K562 (cell line): ENCODE measurements at regions not wholly inside any gene's neighbourhood (a gene's known extent, or its start where the extent isn't known, plus 50 kb on each side); places are given as distances from the start of the nearest gene placed in this dataset.

Experiments
- ATAC-seq: fragments of 200-7000 bp; cut with Tn5 transposase; 3 replicates; pipeline ENCODE4 v1.9.1; 2020; ENCODE audit warnings: moderate library complexity
- BruUV-seq: library from RNA; stranded (reverse); fragments of 400-500 nt; replicated peaks from 2 replicates; lab custom pipeline; 2021; lab: Mats Ljungman, UMichigan
- CTCF ChIA-PET: fragments of 300-600 bp; formaldehyde crosslinking; extraction: SDS; loops from one replicate; lab custom pipeline; 2021; ENCODE audit warnings: low intra/inter-chr PET ratio; lab: Yijun Ruan, JAX
- POLR2A ChIA-PET: fragments of 300-600, 350-650 bp; sonication (Branson Sonifier 250); formaldehyde crosslinking; extraction: SDS; loops from one replicate; lab custom pipeline; 2021; ENCODE audit warnings: antibody characterized with exemption, inconsistent platforms; lab: Yijun Ruan, JAX
- DNase-seq, 4 experiments: peaks; one replicate each; pipeline versions ENCODE4 v3.0.0 to v3.0.0-alpha.2; 2011 to 2018; ENCODE audit warnings: low spot score in 3 of 4, mixed read lengths in 3 of 4; ENCODE audit errors: extremely low read depth in 1 of 4
- FAIRE-seq: peaks from 2 replicates; lab custom pipeline; 2011; peaks lifted over from hg19 to GRCh38; lab: Jason Lieb, UNC
- H2AFZ ChIP-seq: 2 replicates; pipeline ENCODE4 v1.6.0; 2011; ENCODE audit warnings: low read depth, low read length, control low read depth, inconsistent platforms
- H3K27ac ChIP-seq: fragments of 200-600 bp; 3 replicates; pipeline ENCODE4 v1.8.0; 2011; ENCODE audit warnings: low read depth, mild to moderate bottlenecking, control low read depth, inconsistent platforms, low read length, moderate library complexity, mixed read lengths; ENCODE audit errors: extremely low read depth
- H3K27me3 ChIP-seq, 2 experiments: fragments of 300-600 bp in 1 of 2; 2 replicates in 1 of 2; 3 replicates in 1 of 2; pipeline versions ENCODE4 v1.6.0 to v1.8.0; 2011; ENCODE audit warnings: inconsistent platforms in 2 of 2, low read length in 2 of 2, mild to moderate bottlenecking in 1 of 2, mixed read lengths in 1 of 2, moderate library complexity in 1 of 2; ENCODE audit not compliant: control insufficient read depth in 2 of 2, insufficient read depth in 2 of 2
- H3K36me3 ChIP-seq: fragments of 300-600 bp; 3 replicates; pipeline ENCODE4 v1.8.0; 2011; ENCODE audit warnings: mild to moderate bottlenecking, low read length, inconsistent platforms; ENCODE audit not compliant: control insufficient read depth, insufficient read depth
- H3K4me1 ChIP-seq, 2 experiments: fragments of 200-600 bp in 1 of 2; replicated peaks in 1 of 2; 2 replicates in 1 of 2; 3 replicates in 1 of 2; pipeline versions ENCODE4 v1.5.1 to v1.8.0; 2011; ENCODE audit warnings: inconsistent platforms in 2 of 2, low read length in 2 of 2, mild to moderate bottlenecking in 1 of 2, mixed read lengths in 1 of 2, moderate library complexity in 1 of 2; ENCODE audit not compliant: control insufficient read depth in 2 of 2, insufficient read depth in 2 of 2
- H3K4me2 ChIP-seq: 2 replicates; pipeline ENCODE4 v1.6.1; 2011; ENCODE audit warnings: low read length, control low read depth, inconsistent platforms, mixed read lengths; ENCODE audit not compliant: insufficient read depth
- H3K4me3 ChIP-seq: fragments of 200-600 bp; sonication (generic), shearing (Covaris generic); 2 replicates; pipeline ENCODE4 v1.5.1; 2016; ENCODE audit warnings: control low read depth, inconsistent platforms
- H3K79me2 ChIP-seq: fragments of 200-600 bp; 3 replicates; pipeline ENCODE4 v1.8.0; 2011; ENCODE audit warnings: low read length, inconsistent platforms; ENCODE audit not compliant: control insufficient read depth, insufficient read depth
- H3K9ac ChIP-seq, 2 experiments: 2 replicates each; pipeline versions ENCODE4 v1.6.0 to v1.6.1; 2011; ENCODE audit warnings: low read depth in 2 of 2, low read length in 2 of 2, control low read depth in 1 of 2, inconsistent platforms in 1 of 2, mild to moderate bottlenecking in 1 of 2, mixed read lengths in 1 of 2; ENCODE audit not compliant: insufficient read depth in 1 of 2
- H3K9me1 ChIP-seq: one replicate; pipeline ENCODE4 v1.6.0; 2011; ENCODE audit warnings: inconsistent platforms, mild to moderate bottlenecking, low read length, moderate library complexity; ENCODE audit not compliant: control insufficient read depth, insufficient read depth
- H3K9me3 ChIP-seq: replicated peaks from 2 replicates; pipeline ENCODE4 v1.5.1; 2011; ENCODE audit warnings: low read depth, low read length, inconsistent platforms; ENCODE audit not compliant: control insufficient read depth, insufficient read depth
- H4K20me1 ChIP-seq: replicated peaks from 2 replicates; pipeline ENCODE4 v1.6.1; 2011; ENCODE audit warnings: low read length, inconsistent platforms, mixed read lengths; ENCODE audit not compliant: control insufficient read depth, insufficient read depth
- CSDE1 ChIP-seq, 2 experiments: fragments of 450-650 bp; IDR thresholded peaks; 2 replicates each; pipeline ENCODE4 v1.6.1; 2016; ENCODE audit warnings: mild to moderate bottlenecking in 1 of 2
- DMBX1 ChIP-seq: fragments of 250-450 bp; sonication (Bioruptor Pico); IDR thresholded peaks from 2 replicates; pipeline ENCODE4 v1.8.0; 2022; ENCODE audit warnings: inconsistent platforms, mild to moderate bottlenecking, moderate library complexity, borderline replicate concordance
- FOXJ3 ChIP-seq: sonication (generic); formaldehyde crosslinking; IDR thresholded peaks from 2 replicates; pipeline ENCODE4 v1.4.0; 2020; ENCODE audit warnings: mild to moderate bottlenecking, missing genetic modification reagents
- HNRNPL ChIP-seq: fragments of 200-400 bp; formaldehyde crosslinking; IDR thresholded peaks from 2 replicates; pipeline ENCODE4 v1.6.1; 2017; ENCODE audit warnings: low read depth, mild to moderate bottlenecking, low read length
- ILK ChIP-seq: fragments of 450-650 bp; IDR thresholded peaks from 2 replicates; pipeline ENCODE4 v1.6.1; 2016; ENCODE audit warnings: missing genetic modification characterization, low read depth, mild to moderate bottlenecking, missing compliant biosample characterization, moderate library complexity, borderline replicate concordance
- JUN ChIP-seq, 2 experiments: sonication (generic) in 1 of 2; formaldehyde crosslinking in 1 of 2; IDR thresholded peaks; 2 replicates each; pipeline versions ENCODE4 v1.6.1 to v1.8.0; 2012 to 2022; ENCODE audit warnings: borderline replicate concordance in 2 of 2, mild to moderate bottlenecking in 2 of 2, improper control_type of control experiment in 1 of 2, low read depth in 1 of 2, low read length in 1 of 2, missing genetic modification reagents in 1 of 2
- KDM4B ChIP-seq, 2 experiments: fragments of 450-650 bp in 1 of 2; sonication (generic) in 1 of 2; IDR thresholded peaks; 2 replicates each; pipeline ENCODE4 v1.6.1; 2016 to 2017; ENCODE audit warnings: borderline replicate concordance in 2 of 2, antibody characterized with exemption in 1 of 2, low read depth in 1 of 2, mild to moderate bottlenecking in 1 of 2
- PATZ1 ChIP-seq: fragments of 250-450 bp; sonication (Bioruptor Pico); IDR thresholded peaks from 2 replicates; pipeline ENCODE4 v1.5.0; 2020; ENCODE audit warnings: mild to moderate bottlenecking, borderline replicate concordance
- SPI1 ChIP-seq: IDR thresholded peaks from 2 replicates; pipeline ENCODE4 v1.6.1; 2011; ENCODE audit warnings: low read depth, low read length, control low read depth, borderline replicate concordance
- TAF7 ChIP-seq: fragments of 450-650 bp; IDR thresholded peaks from 2 replicates; pipeline ENCODE4 v1.6.1; 2016; ENCODE audit warnings: missing genetic modification characterization, missing compliant biosample characterization
- U2AF2 ChIP-seq: fragments of 200-400 bp; formaldehyde crosslinking; optimal IDR thresholded peaks from 2 replicates; pipeline ENCODE3; 2017; ENCODE audit warnings: low read depth, mild to moderate bottlenecking, low read length
- ZNF165 ChIP-seq: fragments of 250-450 bp; sonication (Bioruptor Pico); IDR thresholded peaks from 2 replicates; pipeline ENCODE4 v1.4.0; 2020; ENCODE audit warnings: borderline replicate concordance
- ZNF507 ChIP-seq: conservative IDR thresholded peaks from 2 replicates; pipeline ENCODE4 v1.6.1; 2017; ENCODE audit warnings: missing genetic modification characterization, missing compliant biosample characterization
- WGBS: fragments of 100-300 bp; shearing (Covaris generic); methylation state at CpG from one replicate; pipeline ENCODE4 v1.1.6; 2016; ENCODE audit warnings: low coverage, mixed read lengths; ENCODE audit not compliant: insufficient coverage; ENCODE audit errors: missing lambda C conversion rate; 5-methylcytosine and 5-hydroxymethylcytosine counted together
- in situ Hi-C: fragments of 300-500 bp; cut with MboI; formaldehyde crosslinking; loops from 4 replicates; pipeline ENCODE4 v1.15.0; 2018; ENCODE audit warnings: inconsistent platforms, mixed read lengths
- intact Hi-C: fragments of 100-400 bp; cut with micrococcal nuclease; formaldehyde crosslinking; loops from 2 replicates; pipeline ENCODE4 v1.14.2; 2022

- H3K27ac ChIP-seq, result no peak overlapping the region
- FAIRE-seq (no peak), DNase-seq (no peak), ATAC-seq (no peak)
- H3K4me2 ChIP-seq, result no peak overlapping the region
- no peaks in the 10 kb centered on the region for H3K9me1 ChIP-seq
- no TSS peak for BruUV-seq
- in situ Hi-C loops (no loop called here), intact Hi-C loops (no loop called here)
- H3K27me3 ChIP-seq, result no peaks in the 10 kb centered on the region
- 21% methylated on average over 1 of the region's 1 CpG for WGBS
- no peak overlapping the region for H2AFZ ChIP-seq
- no peaks in the 10 kb centered on the region for H4K20me1 ChIP-seq
- no peak overlapping the region for H3K4me3 ChIP-seq
- TF ChIP-seq U2AF2 (no peak), SPI1 (0 out of 2 replicates have a peak, but pooled peaks have one; percentile 21), ILK (tag) (no peak)
- H3K9ac ChIP-seq, result no peak overlapping the region
- no peaks in the 10 kb centered on the region for H3K36me3 ChIP-seq
- ChIA-PET CTCF (no interaction called here), POLR2A (interaction anchor here (0.6 kb wide), 1 partner anchor 16 kb away, joined by 3 read pairs; no protein-coding TSS in a partner anchor)
- no peaks in the 10 kb centered on the region for H3K79me2 ChIP-seq
- no peaks in the 10 kb centered on the region for H3K4me1 ChIP-seq
- H3K9me3 ChIP-seq, result no peaks in the 10 kb centered on the region
Measured at GRCh38 chr2:64267699-64268098, 123.5 kb upstream of the PELI1 start.

- FAIRE-seq (peak; percentile 63), ATAC-seq (peak; percentile 61; the same call in 2 of the 3 replicates), DNase-seq (no peak)
- no peaks in the 10 kb centered on the region for H3K9me1 ChIP-seq
- no peaks in the 10 kb centered on the region for H3K79me2 ChIP-seq
- no peak overlapping the region for H3K9ac ChIP-seq
- H3K27ac ChIP-seq, result no peak overlapping the region
- peak overlapping the region; percentile 39; the same call in 1 of the 2 replicates for H2AFZ ChIP-seq
- H4K20me1 ChIP-seq, result no peaks in the 10 kb centered on the region
- peaks cover 0 to 6% of the 10 kb centered on the region in 2 experiments; a peak in 3 of 5 replicates for H3K4me1 ChIP-seq
- no TSS peak for BruUV-seq
- H3K9me3 ChIP-seq, result no peaks in the 10 kb centered on the region
- no peaks in the 10 kb centered on the region for H3K36me3 ChIP-seq
- H3K4me2 ChIP-seq, result no peak overlapping the region
- intact Hi-C loops, result no loop called here
- no peak overlapping the region for H3K4me3 ChIP-seq
- 31% methylated on average over 9 of the region's 9 CpGs for WGBS
- ChIA-PET POLR2A (interaction anchor here (1.1 kb wide), 1 partner anchor 8 kb away, joined by 3 read pairs; no protein-coding TSS in a partner anchor), CTCF (no interaction called here)
- H3K27me3 ChIP-seq, result no peaks in the 10 kb centered on the region
- in situ Hi-C loops, result no loop called here
- TF ChIP-seq CSDE1 (IDR thresholded peaks at IDR 0.05) (no peak), ZNF165 (no peak), DMBX1 (CRISPR knock-in tag) (no peak), KDM4B (IDR thresholded peaks at IDR 0.05; ENCODE audit: borderline replicate concordance in 2 of 2, low read depth in 1 of 2) (no peak), HNRNPL (no peak), ZNF507 (no peak), PATZ1 (CRISPR knock-in tag) (no peak), JUN (IDR thresholded peaks at IDR 0.05; ENCODE audit: borderline replicate concordance, low read depth, low read length) (no peak), JUN (CRISPR knock-in tag; IDR thresholded peaks at IDR 0.05; ENCODE audit: borderline replicate concordance) (no peak), FOXJ3 (CRISPR knock-in tag) (no peak), TAF7 (tag) (no peak)
Measured at GRCh38 chr2:64268330-64269048, 124.3 kb upstream of the PELI1 start.
